ENCODE measurements at regions not wholly inside any gene's neighbourhood (a gene's known extent, or its start where the extent isn't known, plus 50 kb on each side); places are given as distances from the start of the nearest gene placed in this dataset.
"Not testable (repeated sequence)": the region's sequence is repeated elsewhere in the genome, so short reads cannot be mapped to it uniquely, and the experiment has no call there.

- no peak overlapping the region for H3K4me3 ChIP-seq
- intact Hi-C loops (cut with DNase I, micrococcal nuclease), result no loop called here
- no peak for ATAC-seq
- no peaks in the 10 kb centered on the region for H3K4me1 ChIP-seq (ENCODE audit: low read depth)
- DNase-seq, result no peak
- no peak for TF ChIP-seq CTCF (IDR thresholded peaks at IDR 0.05)
- H3K9me3 ChIP-seq, result no peaks in the 10 kb centered on the region
- H3K36me3 ChIP-seq (ENCODE audit: low read depth), result no peaks in the 10 kb centered on the region
These were observed 101.3 kb downstream of the TMEM121 start for GRCh38 chr14:105627701-105628100.

DNA sequence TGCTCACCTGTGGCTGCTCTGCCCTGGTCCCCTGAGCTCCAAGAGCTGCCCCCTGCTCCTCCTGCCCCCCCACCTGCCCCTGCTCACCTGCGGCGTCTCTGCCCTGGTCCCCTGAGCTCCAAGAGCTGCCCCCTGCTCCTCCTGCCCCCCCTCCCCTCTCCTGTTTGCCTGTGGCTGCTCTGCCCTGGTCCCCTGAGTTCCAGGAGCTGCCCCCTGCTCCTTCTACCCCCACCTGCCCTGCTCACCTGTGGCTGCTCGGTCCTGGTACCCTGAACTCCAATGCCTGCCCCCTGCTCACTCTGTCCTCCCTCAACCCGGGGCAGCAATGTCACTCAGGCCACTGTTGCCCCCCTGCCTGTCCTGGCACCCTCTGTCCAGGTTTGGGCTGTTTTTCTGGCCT is 101.7 kb downstream of the TMEM121 start:
- DNase-seq; H3K9me3 ChIP-seq; H3K4me1 ChIP-seq (ENCODE audit: low read depth); H3K4me3 ChIP-seq; H3K36me3 ChIP-seq (ENCODE audit: low read depth); intact Hi-C loops (cut with DNase I, micrococcal nuclease); ATAC-seq: not testable (repeated sequence)

DNA sequence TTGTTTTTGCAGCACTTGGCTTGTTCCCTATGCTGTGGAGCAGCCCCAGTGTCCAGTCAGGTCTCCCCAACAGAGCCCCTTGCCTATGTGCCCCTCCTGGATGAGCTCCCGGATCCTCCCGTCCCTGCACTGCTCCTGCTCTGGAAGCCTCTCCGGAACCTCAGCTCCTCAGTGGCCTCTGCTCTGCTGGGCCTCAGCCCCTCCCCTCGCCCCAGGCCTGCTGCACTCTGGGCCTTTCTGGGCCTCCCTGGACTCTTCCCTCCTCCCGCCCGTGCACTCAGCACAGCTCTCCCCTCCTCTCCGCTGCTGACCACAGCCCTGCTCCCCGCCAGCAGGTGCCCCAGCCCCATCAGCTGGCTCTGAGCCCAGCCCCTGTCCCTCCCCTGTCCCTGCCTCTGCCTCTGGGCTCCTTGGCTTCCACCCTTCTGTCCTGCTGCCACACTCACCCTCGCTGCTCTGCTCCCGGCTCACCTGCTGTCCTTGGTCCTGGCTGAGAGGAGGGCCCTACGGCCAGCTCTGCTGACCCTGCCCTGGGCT is 102.2 kb downstream of the TMEM121 start:
- intact Hi-C loops (cut with DNase I, micrococcal nuclease); H3K36me3 ChIP-seq (ENCODE audit: low read depth): not testable (repeated sequence)
- peak; percentile 10 for ATAC-seq

GRCh38 chr14:105629091-105629885 is 102.9 kb downstream of the TMEM121 start:
- intact Hi-C loops (cut with DNase I, micrococcal nuclease); H3K36me3 ChIP-seq (ENCODE audit: low read depth); H3K4me3 ChIP-seq; ATAC-seq; H3K4me1 ChIP-seq (ENCODE audit: low read depth); H3K9me3 ChIP-seq: not testable (repeated sequence)
- peak in 1 of 3 donors; percentile 31 for DNase-seq

More for the DNA sequence above, 102.2 kb downstream of the TMEM121 start:
- peak in 1 of 3 donors; percentile 26 for DNase-seq
- H3K4me3 ChIP-seq; H3K4me1 ChIP-seq (ENCODE audit: low read depth); H3K9me3 ChIP-seq: not testable (repeated sequence)

- H3K4me3 ChIP-seq, result no peak overlapping the region
- ATAC-seq (no peak), DNase-seq (no peak)
- intact Hi-C loops (cut with DNase I, micrococcal nuclease), result no loop called here
- H3K9me3 ChIP-seq, result no peaks in the 10 kb centered on the region
- H3K36me3 ChIP-seq (ENCODE audit: low read depth), result no peaks in the 10 kb centered on the region
- no peak for TF ChIP-seq CTCF (IDR thresholded peaks at IDR 0.05)
- H3K4me1 ChIP-seq (ENCODE audit: low read depth), result no peaks in the 10 kb centered on the region
These were observed 103.5 kb downstream of the TMEM121 start for GRCh38 chr14:105629886-105630215.

DNA sequence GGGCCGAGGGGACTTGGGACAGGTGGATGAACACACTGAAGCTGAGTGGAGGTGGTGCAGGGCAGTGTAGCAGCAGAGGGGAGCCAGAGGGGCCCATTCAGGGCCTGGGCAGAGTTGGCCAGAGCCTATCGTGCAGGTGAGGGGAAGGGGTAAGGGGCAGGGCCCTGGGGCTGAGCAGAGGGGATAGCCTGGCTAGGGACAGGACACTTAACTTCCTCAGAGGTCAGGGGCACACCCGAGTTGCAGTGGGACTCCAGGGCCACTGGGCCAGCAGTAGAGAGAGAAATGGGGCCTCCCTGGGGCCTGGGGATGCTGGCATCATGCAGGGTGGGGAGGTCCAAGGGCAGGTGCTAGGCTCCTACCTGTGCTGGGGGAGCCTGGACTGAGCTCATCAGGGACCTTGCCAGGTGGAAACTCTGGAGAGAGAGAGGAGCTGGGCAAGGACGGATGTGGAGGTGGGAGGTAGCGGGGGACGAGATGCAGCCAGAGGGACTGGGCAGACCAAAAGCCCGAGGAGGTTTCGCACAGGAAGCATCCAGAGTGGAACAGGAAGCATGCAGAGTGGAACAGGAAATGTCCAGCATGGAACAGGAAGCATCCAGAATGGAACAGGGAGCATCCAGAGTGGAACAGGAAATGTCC is 104.0 kb downstream of the TMEM121 start:
- ATAC-seq; H3K4me3 ChIP-seq; H3K9me3 ChIP-seq; intact Hi-C loops (cut with DNase I, micrococcal nuclease); H3K36me3 ChIP-seq (ENCODE audit: low read depth); H3K4me1 ChIP-seq (ENCODE audit: low read depth): not testable (repeated sequence)
- DNase-seq, result peak in 1 of 3 donors; percentile 12

DNA sequence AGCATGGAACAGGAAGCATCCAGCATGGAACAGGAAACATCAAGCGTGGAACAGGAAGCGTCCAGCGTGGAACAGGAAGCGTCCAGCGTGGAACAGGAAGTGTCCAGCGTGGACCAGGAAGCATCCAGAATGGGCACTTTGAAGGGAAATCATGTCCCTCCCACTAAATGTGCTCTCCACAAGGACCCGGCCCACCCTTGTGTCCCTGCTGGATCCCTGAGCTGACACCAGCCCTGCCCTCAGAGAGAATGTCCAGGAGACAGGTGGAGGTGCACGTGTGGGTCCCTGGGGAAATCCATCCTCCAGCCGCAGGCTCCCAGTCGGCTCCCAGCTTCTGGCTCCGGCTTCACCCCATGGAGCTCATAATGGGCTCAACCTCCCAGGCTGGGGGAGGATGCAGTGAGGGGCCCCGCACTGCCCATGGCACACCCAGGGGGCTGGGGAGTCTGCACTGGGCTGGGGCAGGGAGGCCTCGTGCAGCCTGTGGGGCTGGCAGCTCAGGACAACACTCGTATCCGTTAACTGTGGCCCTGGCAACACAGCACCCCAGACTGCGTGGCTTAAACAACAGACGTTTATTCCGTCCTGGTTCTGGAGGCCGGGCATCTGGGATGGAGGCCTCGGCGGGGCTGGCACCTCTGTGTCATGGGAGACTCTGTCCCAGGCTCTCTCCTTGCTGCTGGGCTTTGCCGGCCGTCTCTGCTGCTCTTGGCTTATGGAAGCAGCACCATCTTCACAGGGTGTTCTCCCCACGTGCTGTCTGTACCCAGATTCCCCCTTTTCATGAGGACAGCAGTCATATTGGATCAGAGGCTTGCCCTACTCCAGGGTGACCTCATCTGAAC is 104.8 kb downstream of the TMEM121 start:
- ATAC-seq; H3K4me3 ChIP-seq; H3K36me3 ChIP-seq (ENCODE audit: low read depth); intact Hi-C loops (cut with DNase I, micrococcal nuclease); H3K4me1 ChIP-seq (ENCODE audit: low read depth); H3K9me3 ChIP-seq: not testable (repeated sequence)
- peak in 1 of 3 donors; percentile 17 for DNase-seq

- ATAC-seq, result no peak
- intact Hi-C loops (cut with DNase I, micrococcal nuclease), result no loop called here
These were observed 105.6 kb downstream of the TMEM121 start for GRCh38 chr14:105632010-105632409.

GRCh38 chr14:105633596-105633995 is 107.2 kb downstream of the TMEM121 start:
- DNase-seq; intact Hi-C loops (cut with DNase I, micrococcal nuclease); ATAC-seq; H3K4me1 ChIP-seq (ENCODE audit: low read depth); H3K9me3 ChIP-seq; H3K4me3 ChIP-seq; H3K36me3 ChIP-seq (ENCODE audit: low read depth): not testable (repeated sequence)

More at GRCh38 chr14:105632010-105632409, 105.6 kb downstream of the TMEM121 start:
- no peak for TF ChIP-seq CTCF (IDR thresholded peaks at IDR 0.05)
- Histone ChIP-seq H3K4me3 (no peak overlapping the region), H3K4me1 (ENCODE audit: low read depth) (no peaks in the 10 kb centered on the region), H3K9me3 (no peaks in the 10 kb centered on the region), H3K36me3 (ENCODE audit: low read depth) (no peaks in the 10 kb centered on the region)
- peak in 1 of 3 donors; percentile 22 for DNase-seq

All from mucosa of descending colon (tissue), 3 donors.